Liver (tissue), 7 donors: ENCODE measurements at regions not wholly inside any gene's neighbourhood (a gene's known extent, or its start where the extent isn't known, plus 50 kb on each side); places are given as distances from the start of the nearest gene placed in this dataset.

Experiments
- DNase-seq: peaks from one replicate; pipeline ENCODE4 v3.0.0-alpha.2; 2017; ENCODE audit warnings: low spot score
- H3K27ac ChIP-seq, 2 donors: one replicate each; pipeline ENCODE4 v1.7.0; 2013; ENCODE audit warnings: inconsistent platforms in 2 of 2, low read length in 2 of 2, control low read depth in 1 of 2, low read depth in 1 of 2, mild to moderate bottlenecking in 1 of 2
- H3K27me3 ChIP-seq, 4 donors: one replicate each; pipeline versions ENCODE4 v1.6.1 to v1.7.0; 2013; ENCODE audit warnings: low read length in 3 of 4, inconsistent platforms in 1 of 4, mild to moderate bottlenecking in 1 of 4, moderate library complexity in 1 of 4; ENCODE audit not compliant: control insufficient read depth in 4 of 4, insufficient read depth in 4 of 4
- H3K36me3 ChIP-seq, 4 donors: one replicate each; pipeline versions ENCODE4 v1.6.1 to v1.7.0; 2013; ENCODE audit warnings: low read length in 3 of 4, mild to moderate bottlenecking in 3 of 4, low read depth in 1 of 4, moderate library complexity in 1 of 4; ENCODE audit not compliant: control insufficient read depth in 4 of 4, insufficient read depth in 3 of 4
- H3K4me1 ChIP-seq, 4 donors: one replicate each; pipeline versions ENCODE4 v1.6.1 to v1.7.0; 2013; ENCODE audit warnings: low read length in 3 of 4, mild to moderate bottlenecking in 3 of 4, moderate library complexity in 1 of 4; ENCODE audit not compliant: control insufficient read depth in 4 of 4, insufficient read depth in 4 of 4
- H3K4me3 ChIP-seq, 3 donors: one replicate each; pipeline versions ENCODE4 v1.6.1 to v1.7.0; 2013; ENCODE audit warnings: low read length in 3 of 3, control low read depth in 1 of 3, low read depth in 1 of 3, mild to moderate bottlenecking in 1 of 3
- H3K9ac ChIP-seq, 2 donors: one replicate each; pipeline ENCODE4 v1.7.0; 2013; ENCODE audit warnings: low read length in 2 of 2, mild to moderate bottlenecking in 2 of 2, moderate library complexity in 2 of 2, control low read depth in 1 of 2, low read depth in 1 of 2
- H3K9me3 ChIP-seq, 4 donors: one replicate each; pipeline versions ENCODE4 v1.6.1 to v1.7.0; 2013; ENCODE audit warnings: low read length in 3 of 4; ENCODE audit not compliant: control insufficient read depth in 4 of 4
- FOXA1 ChIP-seq: IDR thresholded peaks from 2 replicates; pipeline ENCODE4 v1.6.1; 2016; ENCODE audit warnings: antibody characterized with exemption
- FOXA2 ChIP-seq: IDR thresholded peaks from 2 replicates; pipeline ENCODE4 v1.6.1; 2016; ENCODE audit warnings: antibody characterized with exemption
- GABPA ChIP-seq, 2 donors: IDR thresholded peaks in 1 of 2; conservative IDR thresholded peaks in 1 of 2; 2 replicates each; pipeline ENCODE4 v1.6.1; 2016; ENCODE audit warnings: antibody characterized with exemption in 2 of 2, mild to moderate bottlenecking in 1 of 2, moderate library complexity in 1 of 2
- HNF4G ChIP-seq: IDR thresholded peaks from 2 replicates; pipeline ENCODE4 v1.6.1; 2016; ENCODE audit warnings: antibody characterized with exemption
- JUND ChIP-seq, 2 donors: IDR thresholded peaks; 2 replicates each; pipeline ENCODE4 v1.6.1; 2016; ENCODE audit warnings: antibody characterized with exemption in 2 of 2
- NR2F2 ChIP-seq: IDR thresholded peaks from 2 replicates; pipeline ENCODE4 v1.6.1; 2016; ENCODE audit warnings: antibody characterized with exemption
- RAD21 ChIP-seq, 2 donors: IDR thresholded peaks; 2 replicates each; pipeline ENCODE4 v1.6.1; 2016; ENCODE audit warnings: antibody characterized with exemption in 2 of 2, mild to moderate bottlenecking in 2 of 2
- RXRA ChIP-seq, 2 donors: IDR thresholded peaks; 2 replicates each; pipeline ENCODE4 v1.6.1; 2017 to 2018; ENCODE audit warnings: antibody characterized with exemption in 2 of 2, mild to moderate bottlenecking in 1 of 2
- SP1 ChIP-seq: IDR thresholded peaks from 2 replicates; pipeline ENCODE4 v1.6.1; 2018; ENCODE audit warnings: antibody characterized with exemption, mild to moderate bottlenecking
- YY1 ChIP-seq: IDR thresholded peaks from 2 replicates; pipeline ENCODE4 v1.6.1; 2016; ENCODE audit warnings: antibody characterized with exemption, mild to moderate bottlenecking
- WGBS: extraction: QIAGEN DNeasy Blood & Tissue Kit; methylation state at CpG from one replicate; pipeline ENCODE4 v1.1.7; 2013; 5-methylcytosine and 5-hydroxymethylcytosine counted together
- TF ChIP-seq, protein P1 (sequence below): IDR thresholded peaks from 2 replicates; pipeline ENCODE4 v1.6.1; 2016; ENCODE audit warnings: antibody characterized with exemption
- TF ChIP-seq, protein P2 (sequence below): IDR thresholded peaks from 2 replicates; pipeline ENCODE4 v1.6.1; 2016; ENCODE audit warnings: antibody characterized with exemption, mild to moderate bottlenecking
- donor health status: healthy.
- donor health status: healthy.
- donor health status: healthy.
- donor health status: healthy.

DNA sequence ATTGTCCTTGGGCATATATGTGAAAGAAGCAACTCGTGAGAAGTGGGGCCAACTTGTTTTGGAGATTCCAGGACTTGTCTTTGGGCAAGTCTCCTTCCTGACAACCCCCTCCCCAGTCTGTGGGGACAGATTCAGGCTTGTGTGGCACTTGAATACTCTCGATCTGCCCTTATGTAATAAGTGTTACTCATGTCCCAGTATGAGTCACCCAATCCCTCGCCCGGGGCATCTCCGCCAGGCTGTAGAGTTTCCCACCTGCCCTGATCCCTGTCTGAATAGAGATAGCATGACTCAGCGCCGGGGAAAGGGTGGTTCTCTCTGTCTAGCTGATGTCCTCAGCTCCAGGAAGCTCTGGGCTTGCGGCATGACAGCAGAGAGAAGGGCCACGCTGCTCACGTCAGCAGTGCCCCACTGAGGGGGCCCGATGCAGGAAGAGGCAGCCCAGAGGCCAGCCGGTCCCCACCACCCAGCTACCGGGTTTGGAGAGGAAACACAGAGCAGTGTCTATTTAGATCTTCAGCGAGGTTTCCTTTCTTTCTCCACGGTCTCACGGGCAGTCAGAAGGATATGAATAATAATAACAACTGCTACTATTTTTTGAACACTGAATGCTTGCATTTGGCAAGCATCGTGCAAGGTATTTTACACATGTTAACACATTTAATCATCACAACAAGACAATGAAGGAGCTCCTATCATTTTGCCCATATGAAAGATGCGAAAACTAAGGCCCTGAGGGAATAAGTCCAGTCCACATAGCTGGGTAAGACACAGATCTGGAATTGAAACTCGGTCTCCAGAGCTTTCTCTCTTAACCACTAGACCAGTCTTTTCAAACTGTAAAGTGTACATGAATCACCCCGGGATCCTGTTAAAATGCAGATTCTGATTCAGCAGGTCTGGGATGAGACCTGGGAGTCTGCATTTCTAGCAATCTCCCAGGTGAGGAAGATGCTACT, 426.7 kb upstream of the MAF start:
- no peak overlapping the region for H3K27ac ChIP-seq
- TF ChIP-seq HNF4G (no peak), JUND (IDR thresholded peaks at IDR 0.05) (peak; percentile 49 to 59)
- H3K4me3 ChIP-seq: no peak overlapping the region
- no peaks in the 10 kb centered on the region for H3K36me3 ChIP-seq
- WGBS: 62% methylated on average over 20 of the region's 20 CpGs
- no peak for DNase-seq
- no peaks in the 10 kb centered on the region for H3K27me3 ChIP-seq
- no peaks in the 10 kb centered on the region for H3K4me1 ChIP-seq
- H3K9ac ChIP-seq: no peak overlapping the region
- H3K9me3 ChIP-seq: no peaks in the 10 kb centered on the region

DNA sequence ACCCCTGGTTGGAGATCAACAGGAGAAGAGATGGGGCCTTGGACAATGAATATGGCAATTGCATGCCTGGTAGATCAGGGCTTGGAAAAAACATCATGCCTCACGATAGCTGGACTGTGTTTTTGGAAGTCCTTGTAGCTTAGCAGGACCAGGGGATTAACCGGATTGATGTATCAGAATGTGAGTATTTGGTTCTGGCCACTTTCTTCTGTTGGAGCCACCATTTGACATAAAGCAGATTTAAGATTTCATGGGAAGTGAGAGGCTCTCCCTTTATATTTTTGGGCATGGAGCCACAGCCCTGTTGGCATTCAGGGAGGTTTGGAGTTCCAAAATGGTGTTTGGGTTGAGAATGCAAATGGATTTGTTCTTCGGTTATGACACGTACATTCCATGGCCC, 424.7 kb upstream of the MAF start:
- no peak overlapping the region for H3K9ac ChIP-seq
- no peaks in the 10 kb centered on the region for H3K9me3 ChIP-seq
- no peaks in the 10 kb centered on the region for H3K36me3 ChIP-seq
- no peak overlapping the region for H3K4me3 ChIP-seq
- no peak overlapping the region for H3K27ac ChIP-seq
- DNase-seq: no peak
- H3K4me1 ChIP-seq: no peaks in the 10 kb centered on the region
- 94% methylated on average over 4 of the region's 4 CpGs for WGBS
- no peaks in the 10 kb centered on the region for H3K27me3 ChIP-seq
- TF ChIP-seq NR2F2: no peak
- no peak for TF ChIP-seq SP1
- no peak for TF ChIP-seq GABPA (IDR thresholded peaks at IDR 0.05 in 1 of 2, conservative IDR thresholded peaks at IDR 0.05 in 1 of 2)
- no peak for TF ChIP-seq FOXA1
- TF ChIP-seq, protein P1, sequence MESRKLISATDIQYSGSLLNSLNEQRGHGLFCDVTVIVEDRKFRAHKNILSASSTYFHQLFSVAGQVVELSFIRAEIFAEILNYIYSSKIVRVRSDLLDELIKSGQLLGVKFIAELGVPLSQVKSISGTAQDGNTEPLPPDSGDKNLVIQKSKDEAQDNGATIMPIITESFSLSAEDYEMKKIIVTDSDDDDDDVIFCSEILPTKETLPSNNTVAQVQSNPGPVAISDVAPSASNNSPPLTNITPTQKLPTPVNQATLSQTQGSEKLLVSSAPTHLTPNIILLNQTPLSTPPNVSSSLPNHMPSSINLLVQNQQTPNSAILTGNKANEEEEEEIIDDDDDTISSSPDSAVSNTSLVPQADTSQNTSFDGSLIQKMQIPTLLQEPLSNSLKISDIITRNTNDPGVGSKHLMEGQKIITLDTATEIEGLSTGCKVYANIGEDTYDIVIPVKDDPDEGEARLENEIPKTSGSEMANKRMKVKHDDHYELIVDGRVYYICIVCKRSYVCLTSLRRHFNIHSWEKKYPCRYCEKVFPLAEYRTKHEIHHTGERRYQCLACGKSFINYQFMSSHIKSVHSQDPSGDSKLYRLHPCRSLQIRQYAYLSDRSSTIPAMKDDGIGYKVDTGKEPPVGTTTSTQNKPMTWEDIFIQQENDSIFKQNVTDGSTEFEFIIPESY: no peak
- TF ChIP-seq YY1: no peak
- no peak for TF ChIP-seq JUND (IDR thresholded peaks at IDR 0.05)
- no peak for TF ChIP-seq RXRA (IDR thresholded peaks at IDR 0.05)
- TF ChIP-seq HNF4G: no peak
- no peak for TF ChIP-seq RAD21 (IDR thresholded peaks at IDR 0.05)
- no peak for TF ChIP-seq FOXA2
- TF ChIP-seq, protein P2, sequence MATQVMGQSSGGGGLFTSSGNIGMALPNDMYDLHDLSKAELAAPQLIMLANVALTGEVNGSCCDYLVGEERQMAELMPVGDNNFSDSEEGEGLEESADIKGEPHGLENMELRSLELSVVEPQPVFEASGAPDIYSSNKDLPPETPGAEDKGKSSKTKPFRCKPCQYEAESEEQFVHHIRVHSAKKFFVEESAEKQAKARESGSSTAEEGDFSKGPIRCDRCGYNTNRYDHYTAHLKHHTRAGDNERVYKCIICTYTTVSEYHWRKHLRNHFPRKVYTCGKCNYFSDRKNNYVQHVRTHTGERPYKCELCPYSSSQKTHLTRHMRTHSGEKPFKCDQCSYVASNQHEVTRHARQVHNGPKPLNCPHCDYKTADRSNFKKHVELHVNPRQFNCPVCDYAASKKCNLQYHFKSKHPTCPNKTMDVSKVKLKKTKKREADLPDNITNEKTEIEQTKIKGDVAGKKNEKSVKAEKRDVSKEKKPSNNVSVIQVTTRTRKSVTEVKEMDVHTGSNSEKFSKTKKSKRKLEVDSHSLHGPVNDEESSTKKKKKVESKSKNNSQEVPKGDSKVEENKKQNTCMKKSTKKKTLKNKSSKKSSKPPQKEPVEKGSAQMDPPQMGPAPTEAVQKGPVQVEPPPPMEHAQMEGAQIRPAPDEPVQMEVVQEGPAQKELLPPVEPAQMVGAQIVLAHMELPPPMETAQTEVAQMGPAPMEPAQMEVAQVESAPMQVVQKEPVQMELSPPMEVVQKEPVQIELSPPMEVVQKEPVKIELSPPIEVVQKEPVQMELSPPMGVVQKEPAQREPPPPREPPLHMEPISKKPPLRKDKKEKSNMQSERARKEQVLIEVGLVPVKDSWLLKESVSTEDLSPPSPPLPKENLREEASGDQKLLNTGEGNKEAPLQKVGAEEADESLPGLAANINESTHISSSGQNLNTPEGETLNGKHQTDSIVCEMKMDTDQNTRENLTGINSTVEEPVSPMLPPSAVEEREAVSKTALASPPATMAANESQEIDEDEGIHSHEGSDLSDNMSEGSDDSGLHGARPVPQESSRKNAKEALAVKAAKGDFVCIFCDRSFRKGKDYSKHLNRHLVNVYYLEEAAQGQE: no peak

DNA sequence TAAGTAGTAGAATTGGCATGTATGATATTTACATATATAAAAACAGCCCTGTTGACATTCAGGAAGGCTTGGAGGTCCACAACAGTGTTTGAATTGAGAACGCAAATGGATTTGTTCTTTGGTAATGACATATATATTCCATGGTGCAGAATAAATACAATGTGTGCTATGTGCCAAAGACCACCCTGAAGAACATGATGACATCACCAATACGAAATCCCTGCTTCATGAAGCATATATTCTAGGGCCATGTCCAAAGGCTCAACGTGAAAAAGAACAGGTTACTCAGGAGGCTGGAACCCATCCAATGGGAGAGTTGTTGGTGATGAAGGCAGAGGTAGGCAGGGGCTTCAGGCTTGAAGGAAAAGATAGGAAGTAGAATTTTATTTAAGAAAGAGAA, 423.9 kb upstream of the MAF start:
- WGBS: 91% methylated on average over 3 of the region's 3 CpGs
- Histone ChIP-seq H3K27me3 (no peaks in the 10 kb centered on the region), H3K36me3 (no peaks in the 10 kb centered on the region), H3K27ac (no peak overlapping the region), H3K9me3 (no peaks in the 10 kb centered on the region), H3K4me1 (no peaks in the 10 kb centered on the region), H3K9ac (no peak overlapping the region), H3K4me3 (no peak overlapping the region)
- no peak for TF ChIP-seq YY1
- DNase-seq: no peak
